Cardiac fibroblast (primary cell): ENCODE measurements at regions not wholly inside any gene's neighbourhood (a gene's known extent, or its start where the extent isn't known, plus 50 kb on each side); places are given as distances from the start of the nearest gene placed in this dataset.

Experiments used
- DNase-seq, 2 donors: peaks; one replicate each; pipeline versions ENCODE4 v3.0.0 to v3.0.0-alpha.2; 2010; ENCODE audit warnings: low read depth in 2 of 2
- H3K4me3 ChIP-seq, 2 donors: replicated peaks in 1 of 2; 1 replicate in 1 of 2; 2 replicates in 1 of 2; pipeline ENCODE4 v1.5.1; 2011; ENCODE audit warnings: low read depth in 2 of 2, low read length in 2 of 2, mild to moderate bottlenecking in 2 of 2, moderate library complexity in 1 of 2
- CTCF ChIP-seq: IDR thresholded peaks from one replicate; pipeline ENCODE4 v1.5.1; 2011; ENCODE audit warnings: low read depth, mild to moderate bottlenecking, low read length, inconsistent platforms

- TF ChIP-seq CTCF = no peak
- DNase-seq = peak in 1 of 2 donors; percentile 2
- H3K4me3 ChIP-seq = no peak overlapping the region
These were observed 1416.6 kb upstream of the MIR17HG start for GRCh38 chr13:89930861-89931260.

GRCh38 chr13:89932902-89933301 lies 1414.6 kb upstream of the MIR17HG start:
- no peak for DNase-seq
- no peak for TF ChIP-seq CTCF
- H3K4me3 ChIP-seq = no peak overlapping the region

GRCh38 chr13:89936256-89936655 lies 1411.2 kb upstream of the MIR17HG start:
- no peak for TF ChIP-seq CTCF
- DNase-seq = no peak
- no peak overlapping the region for H3K4me3 ChIP-seq

- DNase-seq = no peak
- no peak overlapping the region for H3K4me3 ChIP-seq
- TF ChIP-seq CTCF = no peak
These were observed 1410.1 kb upstream of the MIR17HG start for GRCh38 chr13:89937420-89937819.

GRCh38 chr13:89940383-89940782 lies 1407.1 kb upstream of the MIR17HG start:
- no peak for DNase-seq
- TF ChIP-seq CTCF = no peak
- H3K4me3 ChIP-seq = no peak overlapping the region

- DNase-seq = no peak
- TF ChIP-seq CTCF = no peak
- no peak overlapping the region for H3K4me3 ChIP-seq
These were observed 1404.3 kb upstream of the MIR17HG start for GRCh38 chr13:89943139-89943538.

GRCh38 chr13:89950225-89950624 lies 1397.3 kb upstream of the MIR17HG start:
- H3K4me3 ChIP-seq = no peak overlapping the region
- TF ChIP-seq CTCF = no peak
- no peak for DNase-seq
